Ectodermal cell (in vitro differentiated cells): ENCODE measurements at regions not wholly inside any gene's neighbourhood (a gene's known extent, or its start where the extent isn't known, plus 50 kb on each side); places are given as distances from the start of the nearest gene placed in this dataset.

Experiments used
- H3K27ac ChIP-seq: 2 replicates; pipeline ENCODE4 v1.7.0; 2013; ENCODE audit warnings: mild to moderate bottlenecking, low read depth, low read length; ENCODE audit not compliant: insufficient read depth, poor library complexity, severe bottlenecking
- H3K27me3 ChIP-seq: 2 replicates; pipeline ENCODE4 v1.7.0; 2013; ENCODE audit warnings: mild to moderate bottlenecking, low read length; ENCODE audit not compliant: insufficient read depth, control insufficient read depth, poor library complexity, severe bottlenecking
- H3K36me3 ChIP-seq: one replicate; pipeline ENCODE4 v1.7.0; 2013; ENCODE audit warnings: low read length; ENCODE audit not compliant: control insufficient read depth, insufficient read depth
- H3K4me1 ChIP-seq: one replicate; pipeline ENCODE4 v1.7.0; 2013; ENCODE audit warnings: low read length; ENCODE audit not compliant: control insufficient read depth, insufficient read depth
- H3K4me3 ChIP-seq: 2 replicates; pipeline ENCODE4 v1.7.0; 2013; ENCODE audit warnings: low read depth, low read length, control low read depth; ENCODE audit not compliant: insufficient read depth
- H3K9me3 ChIP-seq: 2 replicates; pipeline ENCODE4 v1.7.0; 2013; ENCODE audit warnings: mild to moderate bottlenecking, low read length, moderate library complexity; ENCODE audit not compliant: control insufficient read depth
- WGBS, 2 experiments: methylation state at CpG; one replicate each; pipeline ENCODE4 v1.1.7; 2013; ENCODE audit warnings: missing lambda C conversion rate in 2 of 2; 5-methylcytosine and 5-hydroxymethylcytosine counted together

DNA sequence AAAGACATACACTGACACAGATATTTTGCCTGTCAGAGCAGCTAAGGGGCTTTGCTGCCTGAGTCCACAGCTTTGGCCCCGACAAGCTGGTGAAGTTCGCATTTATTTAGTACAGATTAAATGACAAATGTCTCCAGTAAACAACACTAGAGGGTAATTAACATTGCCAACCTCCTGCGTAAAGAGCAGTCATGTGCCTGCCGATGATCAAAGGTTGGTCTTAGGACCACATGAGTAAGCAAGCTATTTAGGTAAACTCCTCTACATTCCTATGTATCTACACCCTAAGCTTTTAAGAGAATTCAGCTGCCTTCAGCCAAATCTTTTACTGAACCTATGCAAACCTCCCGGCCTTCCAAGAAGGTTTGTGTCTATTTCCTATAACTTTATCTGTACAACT, 73.0 kb upstream of the PJA2 start:
- Histone ChIP-seq H3K4me3 (no peak overlapping the region), H3K27me3 (no peaks in the 10 kb centered on the region), H3K27ac (no peak overlapping the region), H3K36me3 (no peaks in the 10 kb centered on the region), H3K4me1 (no peaks in the 10 kb centered on the region), H3K9me3 (no peaks in the 10 kb centered on the region)
- 85 to 93% methylated on average over 5 of the region's 5 CpGs for WGBS, 2 experiments

GRCh38 chr5:109479260-109479860, 69.6 kb upstream of the PJA2 start:
- no peaks in the 10 kb centered on the region for H3K9me3 ChIP-seq
- H3K27me3 ChIP-seq: no peaks in the 10 kb centered on the region
- H3K4me3 ChIP-seq: no peak overlapping the region
- no peaks in the 10 kb centered on the region for H3K4me1 ChIP-seq
- no peaks in the 10 kb centered on the region for H3K36me3 ChIP-seq
- no peak overlapping the region for H3K27ac ChIP-seq
- WGBS, 2 experiments: 100% methylated on average over 1 of the region's 2 CpGs; no CpG with 5 or more reads in 1 of the 2 experiments

DNA sequence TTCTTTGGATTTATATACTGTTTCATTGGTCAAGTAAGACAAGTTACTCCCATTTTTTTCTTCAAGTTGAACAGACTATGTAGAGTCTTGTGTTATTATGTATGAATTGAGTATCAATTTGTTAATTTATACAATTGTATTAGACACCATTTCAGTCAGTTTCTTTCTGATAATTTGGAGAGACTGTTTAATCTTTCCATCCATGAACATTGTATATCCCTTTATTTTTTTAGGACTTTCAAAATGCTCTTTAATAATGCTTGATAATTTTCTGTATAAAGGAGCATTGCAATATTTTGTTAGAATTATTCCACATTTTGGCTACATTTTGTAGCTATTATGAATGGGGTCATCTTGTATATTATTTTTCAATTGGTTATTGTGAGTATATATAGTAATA, 69.1 kb upstream of the PJA2 start:
- no peak overlapping the region for H3K27ac ChIP-seq
- no peaks in the 10 kb centered on the region for H3K4me1 ChIP-seq
- H3K4me3 ChIP-seq: no peak overlapping the region
- no peaks in the 10 kb centered on the region for H3K27me3 ChIP-seq
- no peaks in the 10 kb centered on the region for H3K9me3 ChIP-seq
- H3K36me3 ChIP-seq: no peaks in the 10 kb centered on the region

- Histone ChIP-seq H3K27me3 (no peaks in the 10 kb centered on the region), H3K27ac (no peak overlapping the region), H3K9me3 (no peaks in the 10 kb centered on the region), H3K4me3 (no peak overlapping the region), H3K4me1 (no peaks in the 10 kb centered on the region), H3K36me3 (no peaks in the 10 kb centered on the region)
- 91 to 97% methylated on average over 1 to 2 of the region's 2 CpGs for WGBS, 2 experiments
Observed at GRCh38 chr5:109476292-109476691, 66.5 kb upstream of the PJA2 start.

- no peaks in the 10 kb centered on the region for H3K27me3 ChIP-seq
- no peak overlapping the region for H3K4me3 ChIP-seq
- WGBS, 2 experiments: 100% methylated on average over 1 of the region's 1 CpG
- no peak overlapping the region for H3K27ac ChIP-seq
- no peaks in the 10 kb centered on the region for H3K4me1 ChIP-seq
- H3K36me3 ChIP-seq: no peaks in the 10 kb centered on the region
- H3K9me3 ChIP-seq: no peaks in the 10 kb centered on the region
Observed at GRCh38 chr5:109469896-109470662, 60.3 kb upstream of the PJA2 start.

DNA sequence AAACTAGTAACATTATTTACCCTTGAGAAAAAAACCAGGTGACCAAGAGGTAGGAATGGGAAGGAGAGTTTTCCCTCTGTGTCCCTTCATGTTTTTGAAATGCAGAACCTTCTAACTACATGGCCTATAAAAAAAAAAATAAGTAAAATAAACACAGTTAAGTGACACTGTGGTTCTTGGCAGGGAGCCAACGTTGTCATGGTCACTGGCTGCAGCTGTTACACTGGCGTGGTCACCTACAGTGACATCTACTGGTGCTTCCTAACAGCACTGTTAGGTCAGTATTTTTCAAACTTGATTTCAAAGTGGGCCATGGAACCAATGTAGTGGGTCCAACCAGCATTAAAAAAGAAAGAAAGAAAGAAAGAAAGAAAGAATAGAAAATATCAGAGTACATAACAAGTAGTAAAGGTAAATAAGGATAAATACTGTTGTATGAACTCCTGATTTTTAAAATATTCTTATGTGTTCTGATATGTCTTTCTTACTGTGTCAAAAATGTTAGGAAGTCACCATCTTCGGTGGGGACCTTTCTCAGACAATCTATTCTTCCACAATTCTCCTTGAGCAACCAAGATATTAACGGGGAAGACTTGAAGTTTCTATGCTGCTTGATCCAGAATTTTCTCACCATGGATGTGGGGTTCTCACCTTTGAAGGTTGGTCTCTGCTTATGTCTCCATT, 59.1 kb upstream of the PJA2 start:
- H3K36me3 ChIP-seq: no peaks in the 10 kb centered on the region
- H3K9me3 ChIP-seq: no peaks in the 10 kb centered on the region
- no peak overlapping the region for H3K27ac ChIP-seq
- WGBS, 2 experiments: 45 to 52% methylated on average over 4 of the region's 4 CpGs
- H3K4me3 ChIP-seq: no peak overlapping the region
- H3K27me3 ChIP-seq: no peaks in the 10 kb centered on the region
- no peaks in the 10 kb centered on the region for H3K4me1 ChIP-seq

DNA sequence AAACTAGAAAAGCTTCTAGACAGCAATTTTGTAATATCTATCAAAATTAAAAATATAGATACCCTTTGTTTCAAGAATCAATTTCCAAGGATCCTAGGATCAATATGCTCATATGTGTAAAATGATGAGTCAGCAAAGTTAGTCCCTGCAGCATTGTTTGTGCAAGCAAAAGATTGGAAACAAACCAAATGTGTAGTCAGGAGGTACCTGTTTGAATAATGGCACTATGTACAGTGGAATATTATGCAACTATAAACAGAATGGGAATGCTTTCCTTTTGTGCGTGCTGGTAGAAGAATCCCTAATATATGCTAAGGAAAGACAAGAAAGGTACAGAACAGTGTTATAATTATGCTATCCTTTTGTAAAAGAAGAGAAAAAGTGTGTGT, 58.5 kb upstream of the PJA2 start:
- 89 to 100% methylated on average over 1 of the region's 1 CpG for WGBS, 2 experiments
- no peak overlapping the region for H3K4me3 ChIP-seq
- H3K4me1 ChIP-seq: no peaks in the 10 kb centered on the region
- no peak overlapping the region for H3K27ac ChIP-seq
- H3K36me3 ChIP-seq: no peaks in the 10 kb centered on the region
- H3K27me3 ChIP-seq: no peaks in the 10 kb centered on the region
- H3K9me3 ChIP-seq: no peaks in the 10 kb centered on the region

DNA sequence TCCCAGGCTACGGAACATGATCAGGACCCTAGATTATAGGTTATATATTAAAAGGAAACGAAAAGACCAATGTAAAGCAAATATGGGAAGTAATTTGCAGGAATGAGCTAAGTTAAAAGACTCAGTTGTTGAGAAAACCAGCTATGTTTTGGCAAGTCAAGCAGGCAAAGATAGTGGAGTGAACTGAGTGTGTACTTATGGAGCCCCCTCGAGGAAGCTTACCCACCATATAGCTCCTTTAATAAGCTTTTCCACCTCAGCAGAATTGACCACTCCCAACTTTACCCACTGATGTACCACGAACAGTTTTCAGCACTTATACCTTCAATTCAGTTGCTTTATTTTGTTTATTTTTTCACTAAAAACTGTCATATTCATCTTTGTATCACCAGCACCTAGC, 57.3 kb upstream of the PJA2 start:
- Histone ChIP-seq H3K27me3 (no peaks in the 10 kb centered on the region), H3K27ac (no peak overlapping the region), H3K4me3 (no peak overlapping the region), H3K4me1 (no peaks in the 10 kb centered on the region), H3K9me3 (no peaks in the 10 kb centered on the region), H3K36me3 (no peaks in the 10 kb centered on the region)
- 93 to 96% methylated on average over 4 of the region's 4 CpGs for WGBS, 2 experiments
